HG03460 (cell line): ENCODE measurements at regions not wholly inside any gene's neighbourhood (a gene's known extent, or its start where the extent isn't known, plus 50 kb on each side); places are given as distances from the start of the nearest gene placed in this dataset.

Experiments used
- ATAC-seq: cut with Tn5 transposase; IDR thresholded peaks from one replicate; pipeline ENCODE4 v1.9.1; 2021; ENCODE audit not compliant: unreplicated experiment

DNA sequence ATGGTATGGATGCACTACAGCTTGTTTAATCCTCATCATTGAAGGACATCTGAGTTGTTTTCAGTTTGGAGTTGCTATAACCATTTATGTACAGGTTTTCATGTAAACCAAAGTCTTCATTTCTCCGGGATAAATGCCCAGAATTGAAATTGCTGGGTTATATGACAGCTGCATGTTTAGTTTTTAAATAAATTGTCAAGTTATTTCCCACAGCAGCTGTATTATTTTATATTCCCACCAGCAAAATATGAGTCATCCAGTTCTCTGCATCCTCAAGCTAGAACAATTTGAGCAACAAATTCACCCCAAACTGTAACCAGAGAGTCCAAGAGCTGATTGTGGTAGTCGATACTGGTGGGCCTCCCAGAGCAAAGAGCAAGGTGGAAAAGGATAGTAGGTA lies 125.6 kb upstream of the PRNP start:
- no peak for ATAC-seq

DNA sequence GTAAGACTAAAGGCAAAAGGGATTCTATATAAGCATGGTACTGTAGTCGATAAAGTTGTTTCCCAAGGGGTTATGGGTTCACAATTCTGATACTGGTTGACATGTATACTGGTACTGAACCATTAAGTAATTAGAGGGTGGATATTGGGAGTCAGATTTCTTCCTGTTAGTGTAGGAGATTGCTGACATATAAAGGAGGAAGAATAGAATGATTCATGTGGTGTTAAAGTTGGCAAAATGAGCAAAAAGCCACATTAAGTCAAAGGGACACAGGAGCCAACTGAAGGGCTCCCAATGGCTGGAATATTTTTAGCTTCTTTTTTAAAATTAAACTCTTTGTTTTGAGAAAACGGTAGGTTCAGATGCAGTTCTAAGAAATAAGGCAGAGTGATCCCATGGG lies 126.3 kb upstream of the PRNP start:
- no peak for ATAC-seq

DNA sequence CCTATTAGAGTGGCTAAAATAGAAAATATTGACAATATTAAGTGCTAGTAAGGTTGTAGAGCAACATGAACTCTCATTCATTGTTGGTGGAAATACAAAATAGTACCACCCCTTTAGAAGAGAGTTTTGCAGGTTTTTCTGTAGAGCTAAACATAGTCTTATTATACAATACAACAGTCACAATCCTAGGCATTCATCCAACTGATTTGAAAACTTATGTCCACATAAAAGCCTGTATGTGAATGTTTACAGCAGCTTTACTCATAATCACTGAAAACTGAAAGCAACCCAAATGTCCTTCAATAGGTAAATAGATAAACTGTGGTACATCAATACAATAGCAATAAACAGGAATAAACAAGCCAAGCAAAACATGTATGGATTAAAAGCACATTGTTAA lies 127.2 kb upstream of the PRNP start:
- ATAC-seq: no peak

DNA sequence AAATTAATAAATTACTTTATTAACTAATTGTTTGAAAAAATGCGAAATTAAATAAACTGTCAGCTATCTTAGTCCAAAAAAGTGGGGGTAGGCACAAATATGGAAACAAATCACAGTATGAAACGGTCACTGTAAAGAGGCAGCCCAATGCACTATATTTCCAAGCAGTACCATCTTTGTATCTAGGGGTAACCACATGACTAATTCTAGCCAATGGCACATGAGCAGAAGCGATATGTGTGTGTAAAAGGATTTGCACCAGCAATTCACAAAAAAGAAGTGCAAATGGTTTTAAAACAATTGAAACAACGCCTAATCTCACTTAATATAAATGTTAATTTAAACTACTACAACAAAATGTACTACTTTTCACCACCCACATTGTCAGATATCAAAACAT lies 129.5 kb upstream of the PRNP start:
- no peak for ATAC-seq

DNA sequence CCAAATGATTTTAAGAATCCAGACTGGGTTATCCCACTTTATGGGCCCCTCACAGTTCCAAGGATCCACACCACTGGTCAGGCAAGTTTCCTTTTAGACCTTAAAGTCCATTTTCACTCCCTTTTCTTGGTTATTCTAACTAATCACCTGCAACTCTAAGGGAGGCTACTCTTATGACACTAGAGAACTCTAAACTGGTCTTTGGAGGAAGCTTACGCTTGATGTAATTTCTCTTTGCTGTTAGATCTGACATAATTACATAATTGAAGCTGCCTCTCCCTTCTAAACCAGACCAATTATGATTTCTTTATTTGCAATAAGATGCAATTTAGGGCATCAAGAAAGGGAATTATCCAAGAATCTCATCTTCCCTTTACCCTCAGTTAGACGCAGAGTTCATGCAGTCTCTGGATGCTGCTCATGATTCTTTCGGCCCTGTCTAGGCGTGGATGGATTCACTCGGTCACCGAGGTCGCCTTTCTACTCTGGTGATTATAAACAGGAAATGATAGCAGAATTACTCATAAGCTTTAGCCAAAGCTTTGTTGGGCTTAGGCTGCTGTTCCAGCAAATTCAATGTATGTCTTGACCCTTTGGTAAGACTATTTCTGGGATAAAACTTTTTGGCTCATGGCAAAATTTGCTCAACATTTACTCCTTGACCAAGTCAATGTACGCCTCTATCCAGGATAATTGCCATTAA lies 130.9 kb upstream of the PRNP start:
- no peak for ATAC-seq

DNA sequence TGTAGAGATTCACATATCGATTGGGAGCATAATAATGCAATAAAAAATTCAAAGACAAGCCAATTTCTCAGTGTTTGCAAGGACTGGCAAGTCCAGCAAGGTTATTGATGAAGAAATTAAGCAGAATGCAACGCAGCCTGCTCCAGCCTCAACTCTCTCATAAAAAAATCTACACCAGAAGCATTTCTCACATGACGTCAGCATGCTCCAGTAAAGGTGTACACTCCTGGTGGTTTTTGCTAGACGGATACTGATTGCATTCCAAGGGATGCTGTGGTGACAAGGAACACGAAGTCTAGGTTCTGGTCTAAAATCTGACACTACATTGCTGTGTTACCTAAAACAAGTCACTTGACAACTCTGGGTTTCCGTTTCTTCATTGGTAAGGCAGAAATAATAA lies 131.9 kb upstream of the PRNP start:
- ATAC-seq: no peak

DNA sequence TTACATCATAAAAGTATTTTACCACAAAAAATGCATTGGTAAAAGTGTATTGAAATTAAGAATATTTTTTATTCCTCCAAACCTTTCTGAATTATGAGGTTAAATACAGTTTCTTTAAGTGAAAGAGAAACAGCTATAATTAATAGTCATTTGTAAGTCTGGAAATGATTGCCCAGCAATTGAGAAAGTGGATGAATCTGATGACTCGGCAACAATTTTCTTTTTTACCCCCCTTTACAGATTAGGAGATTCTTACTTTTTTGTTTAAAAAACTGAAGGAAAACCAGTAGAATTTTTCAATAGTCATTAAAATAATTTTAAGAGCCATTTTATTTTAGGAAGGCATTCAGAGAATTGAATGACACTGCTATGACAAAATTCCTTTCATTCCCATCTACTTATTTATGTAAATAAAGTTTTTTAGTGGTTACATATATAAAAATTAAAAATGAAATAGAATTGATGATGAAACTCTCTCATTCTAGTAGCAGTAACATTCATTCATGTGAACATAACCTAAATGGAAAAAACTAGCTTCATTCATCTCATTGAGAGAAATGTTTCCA lies 134.1 kb upstream of the PRNP start:
- no peak for ATAC-seq

DNA sequence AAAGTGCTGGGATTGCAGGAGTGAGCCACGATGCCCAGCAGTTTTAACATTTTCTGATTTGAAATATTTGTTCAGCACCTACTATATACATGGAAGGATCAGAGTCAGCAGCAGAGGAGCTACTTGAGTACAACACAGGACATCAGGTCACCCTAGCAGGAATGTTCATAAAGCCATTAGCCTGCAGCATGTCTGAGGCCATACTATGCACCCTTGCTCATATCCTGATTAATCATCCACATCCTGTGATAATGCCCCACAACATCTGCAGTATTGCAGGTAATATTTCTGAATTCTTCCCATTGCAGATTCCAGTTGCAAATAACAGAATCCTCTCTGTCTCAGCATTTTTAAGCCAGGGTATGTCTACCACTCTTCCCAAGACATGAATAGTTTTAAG lies 135.5 kb upstream of the PRNP start:
- ATAC-seq: no peak

DNA sequence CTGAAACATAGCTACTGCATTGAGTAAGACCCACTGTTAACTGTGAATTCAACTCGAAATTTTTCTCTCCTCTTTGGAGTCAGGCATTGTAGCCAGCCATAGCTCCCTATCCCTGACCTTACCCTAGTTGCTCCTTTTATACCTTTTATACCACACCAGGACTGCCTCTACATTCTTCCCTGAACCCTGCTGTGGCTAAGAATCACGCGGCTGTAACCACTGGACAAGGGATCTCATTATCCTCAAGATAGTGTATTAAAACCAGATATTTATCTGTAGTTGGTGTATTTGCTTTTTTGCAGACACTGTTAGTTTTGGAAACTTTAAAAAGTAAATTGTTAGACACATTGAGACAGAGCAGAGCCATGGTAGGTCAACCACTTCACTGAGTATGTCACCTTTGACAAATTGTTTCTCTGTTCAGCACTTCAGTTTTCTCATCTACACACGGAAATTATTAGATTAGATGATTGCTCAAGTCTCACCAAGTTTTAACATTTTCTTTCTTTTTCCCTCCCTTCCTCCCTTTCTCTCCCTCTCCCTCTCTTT lies 136.5 kb upstream of the PRNP start:
- no peak for ATAC-seq

DNA sequence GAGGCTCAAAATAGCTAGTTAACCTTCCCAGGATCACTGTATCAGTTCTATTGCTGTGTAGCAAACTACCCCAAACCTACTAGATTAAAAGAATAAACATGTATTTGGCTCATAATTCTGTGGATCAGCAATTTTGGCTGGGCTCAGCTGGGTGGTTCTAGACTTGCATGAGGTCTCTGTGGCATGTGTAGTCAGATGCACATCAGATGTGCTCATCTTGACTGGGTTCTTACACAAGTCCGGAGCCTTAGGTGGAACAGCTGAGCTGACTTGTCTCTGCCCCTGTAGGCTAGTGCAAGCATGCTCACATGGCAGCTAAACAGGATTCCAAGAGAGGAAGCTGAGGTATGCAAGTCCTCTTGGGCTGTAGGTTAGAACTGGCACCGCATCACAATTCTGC lies 137.7 kb upstream of the PRNP start:
- no peak for ATAC-seq

DNA sequence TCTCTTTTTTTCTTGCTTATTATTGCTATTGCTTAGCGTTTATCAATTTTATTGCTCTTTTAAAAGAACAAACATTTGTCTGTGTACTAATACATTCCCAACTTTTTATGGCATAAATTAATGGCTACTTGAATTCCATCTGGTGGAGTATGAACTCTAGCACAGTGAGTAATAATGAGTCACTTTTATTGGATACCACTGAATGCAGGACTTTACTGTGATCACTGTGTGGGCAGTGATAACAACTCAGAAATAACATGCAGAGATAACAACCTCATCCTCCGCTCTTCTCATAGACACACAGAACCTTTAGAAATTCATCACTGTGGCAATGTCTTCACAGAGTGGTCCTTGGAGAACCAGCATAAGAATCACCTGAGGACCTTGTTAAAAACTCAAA lies 139.5 kb upstream of the PRNP start:
- no peak for ATAC-seq

DNA sequence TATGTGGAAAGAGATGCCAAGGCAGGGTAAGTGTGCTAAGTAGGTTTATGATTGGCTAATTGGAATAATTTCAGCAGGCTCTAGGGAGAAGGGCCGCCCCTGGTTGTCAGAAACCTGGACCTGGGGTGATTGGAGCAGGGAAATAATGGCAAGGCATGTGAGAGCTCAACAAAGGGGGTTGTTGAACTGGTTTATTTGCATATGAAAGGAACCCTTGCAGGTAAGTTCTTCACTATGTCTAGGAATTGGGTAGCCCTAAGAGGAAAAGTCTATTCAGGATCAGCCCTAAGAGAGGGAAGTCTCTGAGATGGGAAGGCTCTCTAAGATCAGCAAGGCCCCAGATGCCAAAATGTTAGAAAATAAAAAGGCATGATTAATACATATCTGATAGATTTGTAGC lies 139.9 kb upstream of the PRNP start:
- no peak for ATAC-seq

DNA sequence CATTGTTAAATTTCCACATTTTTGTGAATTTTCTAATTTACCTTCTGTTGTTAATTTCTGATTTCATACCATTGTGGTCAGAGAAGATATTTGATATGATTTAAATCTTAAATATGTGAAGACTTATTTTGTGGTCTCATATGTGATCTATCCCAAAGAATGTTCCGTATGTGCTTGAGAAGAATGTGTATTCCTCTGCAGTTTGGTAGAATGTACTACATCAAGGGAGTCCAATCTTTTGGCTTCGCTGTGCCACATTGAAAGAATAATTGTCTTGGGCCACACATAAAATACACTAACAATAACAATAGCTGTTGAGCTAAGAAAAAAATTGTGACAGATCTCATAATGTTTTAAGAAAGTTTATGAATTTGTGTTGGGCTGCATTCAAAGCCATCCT lies 140.7 kb upstream of the PRNP start:
- no peak for ATAC-seq

DNA sequence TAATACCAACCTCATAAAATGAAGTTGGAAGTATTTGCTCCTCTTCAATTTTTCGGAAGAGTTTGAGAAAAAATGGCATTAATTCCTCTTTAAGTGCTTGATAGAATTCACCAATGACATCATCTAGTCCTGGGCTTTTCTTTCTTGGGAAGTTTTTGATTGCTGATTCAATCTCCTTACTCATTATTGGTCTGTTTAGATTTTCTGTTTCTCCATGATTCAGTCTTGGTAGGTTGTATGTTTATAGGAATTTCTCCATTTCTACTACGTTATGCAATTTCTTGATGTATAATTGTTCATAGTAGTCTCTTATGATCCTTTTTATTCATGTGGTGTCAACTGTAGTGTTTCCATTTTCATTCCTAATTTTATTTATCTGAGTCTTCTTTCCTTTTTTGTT lies 141.5 kb upstream of the PRNP start:
- no peak for ATAC-seq

DNA sequence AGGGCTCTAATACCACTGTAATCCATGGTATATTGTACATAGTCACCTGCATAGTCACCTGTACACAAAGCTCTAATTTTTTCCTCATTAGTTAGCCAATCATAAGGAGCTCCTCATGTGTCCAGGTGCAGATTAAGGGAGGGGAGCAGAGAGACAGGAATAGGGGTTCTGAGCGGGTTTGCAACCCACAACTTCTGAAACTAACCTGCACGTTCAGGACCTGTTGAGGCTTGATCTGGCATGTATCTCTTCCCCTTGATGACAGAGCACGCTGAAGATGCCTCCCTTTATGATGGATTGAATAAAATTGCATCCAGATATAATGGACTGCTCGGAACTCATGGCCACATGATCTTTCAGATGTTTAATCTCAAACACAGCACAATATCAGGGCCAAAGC lies 144.0 kb upstream of the PRNP start:
- ATAC-seq: no peak

DNA sequence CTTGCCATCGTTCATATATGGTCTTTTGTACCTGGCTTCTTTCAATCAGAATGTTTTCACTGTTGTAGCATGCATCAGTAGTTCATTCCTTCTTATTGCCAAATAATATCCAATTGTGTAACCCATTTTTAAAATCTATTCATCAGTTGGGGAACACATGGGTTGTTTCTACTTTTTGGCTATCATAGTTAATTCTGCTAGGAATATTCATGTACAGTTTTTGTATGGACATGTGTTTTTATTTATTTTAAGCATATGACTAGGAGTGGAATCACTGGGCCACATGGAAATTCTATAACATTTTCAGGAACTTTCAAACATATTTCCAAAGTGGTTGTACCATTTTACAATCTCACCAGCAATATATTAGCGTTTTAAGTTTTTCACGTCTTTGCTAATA lies 151.9 kb upstream of the PRNP start:
- no peak for ATAC-seq

DNA sequence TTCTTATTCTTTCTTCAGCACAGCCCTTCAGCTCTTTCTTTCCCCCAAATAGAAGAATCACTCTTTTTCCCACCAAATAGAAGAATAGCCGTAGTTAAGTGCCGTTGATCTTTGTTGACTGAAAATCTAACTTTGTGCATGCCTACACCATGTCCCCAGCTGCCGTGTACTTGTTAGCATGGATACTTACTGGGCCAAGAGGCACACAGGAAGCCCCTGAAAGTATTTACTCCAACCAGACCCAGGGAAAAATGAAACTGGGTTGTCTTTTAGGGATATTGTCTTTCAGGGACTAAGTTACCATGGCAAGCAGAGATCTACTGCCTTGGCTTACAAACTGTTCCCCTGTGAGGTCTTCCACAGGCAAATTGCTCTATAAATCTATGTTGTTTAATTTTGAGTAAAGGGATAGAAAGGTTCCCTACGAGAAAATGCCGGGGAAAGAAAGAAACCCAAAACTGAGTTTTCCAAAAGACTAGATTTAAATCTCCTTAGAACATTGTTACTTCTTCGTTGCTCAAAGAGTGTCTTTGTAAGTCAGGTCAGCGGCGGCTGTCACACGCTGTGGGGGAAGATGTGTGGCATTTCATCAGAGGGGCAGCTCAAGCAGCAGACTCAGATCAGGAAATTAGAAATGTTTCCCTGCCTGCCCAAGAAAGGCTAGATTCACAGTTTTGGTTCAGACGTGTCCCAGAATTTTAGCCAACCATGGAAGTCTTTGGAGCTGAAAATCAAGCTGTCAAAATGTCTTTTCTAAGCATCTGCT lies 152.7 kb upstream of the PRNP start:
- ATAC-seq: no peak

DNA sequence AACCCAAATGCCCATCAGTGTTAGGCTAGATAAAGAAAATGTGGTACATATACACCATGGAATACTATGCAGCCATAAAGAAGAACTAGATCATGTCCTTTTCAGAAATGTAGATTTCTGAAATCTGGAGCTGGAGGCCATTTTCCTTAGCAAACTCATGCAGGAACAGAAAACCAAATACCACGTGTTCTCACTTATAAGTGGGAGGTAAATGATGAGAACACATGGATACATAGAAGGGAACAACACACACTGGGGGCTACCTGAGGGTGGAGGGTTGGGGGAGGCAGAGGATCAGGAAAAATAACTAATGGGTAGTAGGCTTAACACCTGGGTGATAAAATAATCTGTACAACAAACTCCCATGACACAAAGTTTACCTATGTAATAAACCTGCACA lies 153.5 kb upstream of the PRNP start:
- ATAC-seq: no peak

DNA sequence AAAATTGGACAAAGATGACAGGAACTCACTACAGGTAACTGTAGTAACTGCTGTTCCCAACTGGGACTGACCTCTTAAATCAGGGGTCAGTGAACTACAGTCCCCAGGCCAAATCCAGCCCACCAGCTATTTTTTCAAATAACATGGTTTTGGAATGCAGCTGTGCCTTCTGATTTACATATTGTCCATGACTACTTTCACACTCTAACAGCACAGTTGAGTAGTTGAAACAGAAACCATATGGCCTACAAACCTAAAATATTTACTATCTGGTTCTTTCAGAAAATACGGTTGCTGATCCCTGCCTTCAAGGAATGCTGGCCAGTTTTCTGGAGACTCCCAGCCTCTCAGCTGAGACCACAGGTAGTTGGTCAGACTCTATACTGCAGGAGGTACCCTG lies 161.5 kb upstream of the PRNP start:
- ATAC-seq: no peak

DNA sequence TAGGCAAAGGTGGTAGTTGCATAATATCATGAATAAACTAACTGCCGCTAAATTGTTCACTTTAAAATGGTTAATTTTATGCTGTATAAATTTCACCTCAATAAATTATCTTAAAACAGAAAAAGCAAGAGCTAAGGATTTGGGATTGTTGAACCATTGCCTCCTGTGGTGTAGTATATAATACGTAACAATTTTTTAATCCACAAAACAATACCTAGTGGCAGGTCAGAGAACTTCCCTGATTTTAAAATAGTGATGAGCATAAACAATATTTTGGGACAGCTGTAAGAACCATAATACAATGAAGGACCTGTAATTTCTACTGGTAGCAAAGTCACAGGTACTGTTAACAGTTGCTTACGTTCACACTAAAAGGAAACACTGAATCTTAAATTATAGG lies 161.9 kb upstream of the PRNP start:
- ATAC-seq: no peak

DNA sequence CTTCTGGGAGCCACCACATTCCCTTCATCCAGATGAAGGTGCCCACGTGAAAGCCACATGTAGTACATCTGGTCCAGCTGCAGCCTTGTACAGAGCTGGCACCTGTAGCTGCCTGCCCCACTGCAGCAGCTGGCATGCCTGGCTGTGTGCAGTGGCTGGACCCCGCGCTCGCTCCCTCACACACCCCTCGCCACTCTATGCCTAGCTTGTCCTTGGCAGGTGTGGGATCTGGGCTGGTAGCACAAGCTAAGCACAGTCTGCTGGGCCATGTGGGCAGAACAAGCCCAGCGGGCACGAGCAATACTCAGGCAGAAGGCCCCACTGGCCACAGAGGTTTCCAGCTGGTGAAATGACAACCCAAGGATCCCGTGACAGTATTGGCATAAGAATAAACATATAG lies 163.9 kb upstream of the PRNP start:
- no peak for ATAC-seq
